Kidney glomerular epithelial cell (primary cell): ENCODE measurements at regions not wholly inside any gene's neighbourhood (a gene's known extent, or its start where the extent isn't known, plus 50 kb on each side); places are given as distances from the start of the nearest gene placed in this dataset.
"Not testable (repeated sequence)": the region's sequence is repeated elsewhere in the genome, so short reads cannot be mapped to it uniquely, and the experiment has no call there.

Experiments
- DNase-seq: peaks from one replicate; lab custom pipeline; 2025; lab: John Stamatoyannopoulos, UW

DNA sequence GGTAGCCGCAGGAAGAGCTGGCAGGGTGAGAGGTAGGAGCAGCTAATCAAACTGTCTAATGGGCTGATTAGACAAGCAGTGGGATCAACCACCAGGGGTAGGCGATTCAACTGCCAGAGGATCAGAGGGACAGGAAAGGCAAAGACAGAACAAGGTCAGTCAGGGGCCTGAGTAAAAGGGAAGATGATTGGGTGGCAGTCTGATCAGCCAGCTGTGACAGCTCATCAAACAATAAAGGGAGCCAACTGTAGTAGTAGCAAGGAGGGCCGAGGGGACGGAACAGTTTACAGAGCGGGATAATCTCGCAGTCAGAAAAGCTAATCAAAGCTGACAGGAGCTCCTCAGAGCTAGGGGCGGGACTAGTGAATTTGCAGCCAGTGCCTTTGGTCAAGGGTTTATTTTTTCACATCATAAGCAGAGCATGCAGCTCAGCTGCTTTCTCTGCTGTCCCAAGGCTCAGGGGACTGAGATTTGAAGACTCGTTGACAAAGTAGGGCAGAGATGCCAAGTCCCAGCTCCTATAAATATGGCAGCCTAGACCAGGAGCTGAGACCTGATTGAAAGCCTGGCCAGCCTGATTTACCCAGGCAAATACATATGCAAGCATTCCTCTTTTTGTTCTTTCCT is 418.2 kb downstream of the GABRG2 start:
- DNase-seq: no peak

DNA sequence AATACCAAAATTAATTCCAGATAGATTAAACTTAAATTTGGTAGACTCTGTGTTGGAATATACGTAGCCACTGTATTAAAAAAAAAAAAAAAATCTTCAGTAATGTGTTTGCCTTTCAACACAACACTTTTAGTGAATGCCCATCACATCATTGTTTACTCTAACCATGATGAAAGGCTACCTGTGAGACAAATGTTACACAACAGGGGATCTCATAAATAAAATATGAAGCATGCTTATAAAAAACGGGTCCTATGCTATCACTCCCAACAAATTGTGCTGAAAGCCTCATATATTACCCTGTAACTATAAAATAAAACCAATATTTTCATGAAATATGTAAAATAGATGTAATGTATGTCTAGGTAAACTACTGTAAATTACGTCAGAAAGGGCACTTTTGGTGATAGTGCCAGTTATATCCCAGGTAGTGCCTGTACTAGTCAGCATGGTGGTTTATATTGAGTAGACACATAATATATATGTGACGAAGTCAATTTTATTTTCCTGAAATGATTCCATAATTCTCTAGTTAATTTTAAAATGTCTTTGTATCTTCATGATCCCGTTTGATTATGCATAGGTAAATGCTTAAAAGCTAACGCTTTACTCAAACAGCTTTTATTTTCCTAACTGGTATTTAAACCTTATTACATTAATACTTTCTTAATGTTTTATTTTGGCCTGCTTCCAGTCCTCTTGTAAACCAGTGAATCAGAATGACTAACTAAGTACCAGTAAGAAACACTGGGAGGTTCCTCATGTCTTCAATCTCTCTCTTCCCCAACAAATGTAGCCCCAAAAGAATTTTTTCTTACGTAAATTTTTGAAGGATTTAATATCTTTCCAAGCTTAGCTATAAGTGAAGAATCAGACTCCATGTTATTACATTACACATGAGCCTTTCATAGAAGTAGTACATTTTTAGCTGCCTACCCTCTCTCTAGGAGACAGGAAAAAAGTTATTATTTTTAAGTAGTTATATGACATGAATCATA is 420.3 kb downstream of the GABRG2 start:
- DNase-seq: peak; percentile 20

DNA sequence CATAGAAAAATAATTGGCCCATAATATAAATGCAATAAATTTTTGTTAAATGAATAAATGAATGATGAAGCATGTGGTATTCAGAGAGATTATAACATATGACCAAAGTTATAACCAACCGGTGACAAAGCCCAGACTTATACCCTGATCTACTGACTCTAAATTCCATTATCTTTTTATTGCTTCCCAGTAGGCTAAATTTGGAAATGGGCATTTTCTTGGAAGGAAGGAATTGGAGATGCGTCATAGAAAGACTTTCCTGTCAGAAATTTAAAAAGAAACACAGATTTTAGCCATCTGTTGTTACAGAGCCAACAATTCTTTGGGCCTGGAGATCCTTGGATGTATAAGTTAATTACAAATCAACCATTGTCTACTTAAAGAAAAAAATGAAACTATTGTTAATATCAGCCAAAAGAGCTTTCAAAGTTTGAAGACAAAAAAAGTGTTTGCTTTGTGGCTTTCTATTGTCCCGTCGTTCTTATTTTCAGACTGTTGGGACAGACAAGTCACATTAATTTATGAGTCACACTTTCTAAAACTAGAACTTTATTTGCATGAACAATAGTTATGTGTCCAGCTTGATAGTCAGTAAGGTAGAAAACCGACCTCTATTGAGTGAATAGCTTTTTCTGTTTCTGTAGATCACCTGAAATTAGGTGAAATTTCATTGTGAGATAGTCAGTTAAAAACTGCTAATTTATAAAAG is 428.7 kb downstream of the GABRG2 start:
- DNase-seq: no peak

DNA sequence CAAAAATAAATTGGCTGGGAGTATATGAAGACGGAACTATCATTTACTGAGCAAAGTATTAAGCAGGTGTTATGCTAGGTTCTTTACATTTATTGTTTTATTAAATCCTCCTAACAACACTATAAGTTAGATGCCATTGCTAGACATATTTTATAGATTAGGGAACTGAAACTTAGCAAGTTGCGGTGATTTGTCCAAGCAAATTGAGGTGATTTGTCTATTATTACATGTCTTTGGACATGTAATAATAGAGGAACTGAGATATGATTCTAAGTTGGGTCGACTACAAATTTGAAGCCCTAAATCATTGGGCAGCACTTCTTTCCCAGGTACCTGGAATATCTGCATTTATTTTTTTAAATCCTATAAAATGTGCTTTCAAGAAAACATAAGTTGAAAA is 429.9 kb downstream of the GABRG2 start:
- DNase-seq: no peak

DNA sequence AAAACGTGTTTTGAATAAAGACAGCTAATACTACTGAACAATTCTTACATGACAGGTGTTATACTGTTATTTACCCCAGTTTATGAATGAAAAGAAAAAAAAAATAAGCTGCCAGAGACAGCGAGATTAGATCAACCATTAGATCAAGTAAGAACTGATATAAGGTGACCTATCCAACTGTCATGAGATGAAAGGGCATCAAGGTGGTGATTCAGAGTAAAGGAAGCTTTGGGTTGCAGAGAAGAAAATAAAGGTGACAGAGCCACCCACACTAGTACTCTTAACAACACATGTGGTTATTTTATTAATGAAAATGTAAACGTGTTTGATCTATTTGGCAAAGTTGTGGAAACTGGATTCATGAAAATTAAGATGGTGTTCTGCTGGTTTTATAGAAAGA is 435.2 kb downstream of the GABRG2 start:
- no peak for DNase-seq

DNA sequence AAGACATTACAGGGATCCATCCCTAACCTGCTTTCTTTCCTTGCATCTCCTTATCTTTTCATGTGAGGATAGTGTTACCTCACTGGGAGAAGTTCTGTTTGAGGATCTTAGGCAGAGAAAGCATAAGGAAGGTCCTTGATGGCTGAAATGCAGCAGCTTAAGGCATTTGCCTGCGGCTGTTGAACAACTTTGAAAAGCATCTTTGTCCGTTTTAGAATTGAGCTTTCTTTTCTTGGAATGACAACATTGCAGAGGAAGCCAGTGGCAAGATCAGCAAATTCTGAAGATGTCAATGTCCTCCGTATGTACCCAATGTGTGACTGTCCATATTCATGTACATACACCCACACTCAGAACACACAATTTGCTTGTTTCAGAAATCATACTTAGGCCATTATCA is 436.2 kb downstream of the GABRG2 start:
- DNase-seq: no peak

DNA sequence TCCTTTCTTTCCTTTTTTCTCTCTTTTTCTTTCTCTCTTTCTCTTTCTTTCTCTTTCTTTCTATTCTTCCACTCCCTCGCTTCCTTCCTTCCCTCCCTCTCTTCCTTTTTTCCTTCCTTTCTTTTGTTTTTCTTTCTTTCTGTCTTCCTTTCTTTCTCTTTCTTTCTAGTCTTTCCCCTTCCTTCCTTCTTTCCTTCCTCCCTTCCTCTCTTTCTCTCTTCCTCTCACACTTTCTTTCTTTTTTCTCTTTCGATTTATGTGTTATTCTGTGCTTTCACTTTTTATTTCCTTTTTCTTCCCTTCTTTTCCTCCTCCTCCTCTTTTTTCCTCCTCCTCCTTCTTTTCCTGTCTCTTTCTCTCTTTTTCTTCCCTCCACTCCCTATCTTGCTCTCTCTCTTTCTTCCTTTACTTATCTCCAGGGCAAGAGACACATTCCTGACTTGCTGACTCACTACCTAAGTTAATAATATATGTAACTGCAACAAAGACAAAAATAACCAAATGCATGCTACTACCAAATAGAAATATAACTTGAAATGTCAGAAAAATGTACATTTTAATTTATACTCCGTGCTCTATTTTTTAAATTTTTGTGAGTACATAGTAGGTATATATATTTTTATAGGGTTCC is 445.5 kb downstream of the GABRG2 start:
- peak; percentile 47 for DNase-seq

DNA sequence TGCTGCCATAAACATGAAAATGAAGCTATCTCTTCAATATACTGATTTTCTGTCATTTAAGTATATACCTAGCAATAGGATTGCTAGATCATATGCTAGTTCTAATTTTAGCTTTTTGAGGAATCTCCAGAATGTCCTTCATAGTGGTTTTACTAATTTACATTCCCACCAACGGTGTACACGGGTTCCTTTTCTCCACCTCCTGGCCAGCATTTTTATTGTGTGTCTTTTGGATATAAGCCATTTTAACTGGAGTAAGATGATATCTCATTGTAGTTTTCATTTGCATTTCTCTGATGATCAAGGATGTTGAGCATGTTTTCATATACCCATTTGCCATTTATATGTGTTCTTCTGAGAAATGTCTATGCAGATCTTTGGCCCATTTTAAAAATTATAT is 446.5 kb downstream of the GABRG2 start:
- no peak for DNase-seq

DNA sequence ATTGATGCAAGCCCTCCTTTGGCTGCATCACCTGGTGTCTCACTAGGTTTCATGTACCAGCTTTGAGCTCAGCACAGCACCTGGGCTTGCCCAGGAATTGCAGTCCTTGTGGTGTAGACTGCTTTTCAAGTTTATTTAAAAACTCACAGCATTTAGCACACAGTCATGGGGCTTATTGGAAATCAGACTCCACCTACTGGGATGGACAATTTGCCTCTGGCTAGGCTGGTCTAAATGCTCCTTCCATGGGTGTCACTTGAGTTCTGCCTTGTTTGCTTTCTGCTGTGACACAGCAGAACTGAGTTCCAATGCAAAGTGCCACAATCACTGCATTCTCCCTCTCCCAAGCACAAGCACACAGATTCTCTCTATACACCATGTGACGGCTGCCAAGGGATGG is 453.3 kb downstream of the GABRG2 start:
- no peak for DNase-seq

DNA sequence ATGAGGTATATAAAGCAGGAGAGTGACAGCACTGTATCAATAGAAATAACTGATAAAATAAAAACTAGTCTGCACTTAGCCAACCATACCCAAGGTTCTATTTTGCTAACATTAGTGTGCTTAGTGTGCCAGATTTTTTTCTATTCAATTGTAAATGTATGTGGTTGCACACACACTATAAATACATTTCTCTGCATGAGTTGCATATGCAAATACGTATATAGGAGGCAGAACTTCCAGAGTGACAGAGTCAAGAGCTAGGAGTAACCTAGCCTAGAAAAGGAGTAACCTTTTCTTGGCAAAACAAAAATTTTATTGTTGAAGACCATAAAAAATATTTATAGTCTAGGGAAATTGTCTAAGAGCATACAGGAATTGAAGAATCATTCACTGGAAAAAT is 461.6 kb downstream of the GABRG2 start:
- DNase-seq: no peak

DNA sequence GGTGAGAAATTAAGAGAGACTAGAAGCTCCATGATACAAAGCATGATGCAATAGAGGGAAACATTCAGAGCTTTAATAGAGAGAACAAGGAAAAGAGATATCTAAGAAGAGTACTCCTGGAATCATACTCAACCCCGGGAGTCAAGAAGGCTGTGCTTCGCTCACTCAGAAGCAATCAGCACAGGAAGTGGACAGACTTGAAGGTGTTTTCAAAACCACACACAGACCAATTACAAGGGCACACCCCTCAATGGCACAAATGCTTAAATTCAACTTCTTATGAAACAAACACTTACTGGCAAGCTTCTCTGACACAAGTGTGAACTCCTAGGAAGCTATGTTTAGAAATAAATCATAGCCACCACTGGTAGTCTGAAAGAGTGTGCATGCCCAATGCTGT is 462.3 kb downstream of the GABRG2 start:
- no peak for DNase-seq

DNA sequence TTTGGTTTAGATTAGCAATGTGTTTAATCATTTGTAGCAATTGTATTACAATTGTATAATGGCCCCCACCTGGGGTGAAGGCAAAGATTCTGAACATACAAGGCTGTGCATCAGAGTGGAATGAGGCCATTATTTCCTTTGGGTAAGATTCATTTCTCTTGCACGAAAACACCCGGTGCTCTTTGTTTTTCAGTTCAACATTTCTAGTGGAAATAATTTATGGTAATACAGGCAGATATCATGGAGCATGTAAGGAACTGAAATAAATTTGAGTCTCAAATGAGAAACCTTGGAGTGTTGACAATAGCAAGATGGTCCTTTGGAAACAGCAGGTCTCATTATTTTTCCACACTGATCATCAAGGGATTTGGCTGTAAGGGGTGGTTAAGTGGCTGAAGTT is 475.9 kb downstream of the GABRG2 start:
- no peak for DNase-seq

DNA sequence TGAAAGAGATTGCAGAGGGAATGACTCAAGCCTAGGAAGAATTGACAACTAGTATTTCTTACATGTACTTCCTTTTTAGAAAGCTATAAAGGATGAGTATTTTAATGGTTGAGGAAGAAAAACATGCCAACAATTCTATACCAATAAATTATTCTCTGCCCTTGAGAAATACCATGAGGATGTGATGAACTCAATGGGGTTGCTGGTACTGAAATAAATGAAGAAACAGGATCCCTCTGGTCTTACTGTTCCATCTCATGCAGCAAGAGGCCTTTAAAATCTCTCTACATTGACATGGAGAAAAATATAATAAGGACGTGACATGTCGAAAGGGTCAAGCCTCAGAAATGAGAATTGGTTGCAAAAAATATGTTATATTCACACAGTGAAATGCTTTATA is 477.3 kb downstream of the GABRG2 start:
- no peak for DNase-seq

DNA sequence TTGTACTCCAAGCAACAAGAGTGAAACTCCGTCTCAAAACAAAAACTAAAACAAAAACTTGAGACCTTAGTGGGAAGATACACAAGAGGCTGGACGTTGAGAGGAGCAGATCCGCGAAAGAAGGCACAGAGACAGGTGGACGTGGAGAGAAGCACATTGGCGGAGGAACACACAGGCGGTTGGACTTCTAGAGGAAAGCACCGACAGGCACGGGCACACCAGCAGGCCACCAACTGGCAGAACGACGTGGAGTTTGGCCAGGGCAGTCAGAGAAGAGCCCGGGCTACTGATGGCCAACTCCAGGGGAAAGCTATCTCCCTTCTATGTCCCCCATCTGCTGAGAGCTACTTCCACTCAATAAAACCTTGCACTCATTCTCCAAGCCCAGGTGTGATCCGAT is 482.7 kb downstream of the GABRG2 start:
- no peak for DNase-seq

DNA sequence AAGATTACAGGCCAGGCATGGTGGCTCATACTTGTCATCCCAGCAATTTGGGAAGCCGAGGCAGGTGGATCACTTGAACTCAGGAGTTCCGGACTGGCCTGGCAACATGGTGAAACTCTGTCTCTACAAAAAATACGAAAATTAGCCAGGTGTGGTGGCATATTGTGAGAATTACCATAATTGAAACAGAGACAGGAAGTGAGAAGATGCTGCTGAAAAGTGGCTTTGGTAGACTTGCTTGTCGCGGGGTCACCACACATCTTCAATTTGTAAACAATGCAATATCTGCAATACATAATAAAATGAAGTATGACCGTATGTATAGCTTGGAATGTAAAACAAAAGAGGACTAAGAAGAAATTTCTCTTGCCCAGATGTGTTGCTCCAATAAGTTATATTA is 490.5 kb downstream of the GABRG2 start:
- DNase-seq: no peak

DNA sequence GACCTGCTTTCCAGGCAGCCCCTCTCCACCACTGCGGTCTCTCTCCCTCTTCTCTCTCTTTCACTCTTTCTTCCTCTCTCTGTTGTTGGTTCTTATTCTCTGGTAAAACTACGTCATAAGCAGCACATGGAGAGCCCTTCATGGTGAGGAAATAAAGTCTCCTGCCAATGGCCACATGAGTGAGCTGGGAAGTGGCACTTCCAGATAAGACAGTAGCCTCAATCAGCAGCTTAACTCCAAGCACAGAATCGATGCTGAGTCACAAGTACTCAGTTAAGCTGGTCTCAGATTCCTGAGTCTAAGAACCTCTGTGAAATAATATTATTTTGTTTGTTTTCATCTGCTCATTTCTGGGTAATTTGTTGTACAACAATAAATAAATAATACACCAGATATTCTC is 500.1 kb downstream of the GABRG2 start:
- DNase-seq: no peak

DNA sequence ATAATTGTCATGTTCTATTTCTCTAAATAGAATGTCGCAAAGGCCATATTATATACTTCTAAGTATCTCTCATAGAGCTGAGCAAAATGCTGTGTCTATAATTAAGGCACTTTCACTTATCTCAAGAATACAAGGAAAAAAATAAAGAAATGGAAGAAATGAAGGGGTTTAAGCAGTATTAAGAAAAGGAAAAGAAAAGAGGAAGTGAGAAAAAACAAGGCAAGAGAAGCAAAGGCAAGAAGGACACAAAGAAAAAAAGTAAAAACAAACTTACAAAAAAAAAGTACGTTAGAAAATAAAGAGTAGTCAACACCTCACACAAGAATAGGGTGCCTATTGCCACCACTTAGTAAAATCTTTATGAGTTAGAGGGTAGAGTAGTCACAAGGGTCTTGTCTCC is 506.2 kb downstream of the GABRG2 start:
- DNase-seq: no peak

DNA sequence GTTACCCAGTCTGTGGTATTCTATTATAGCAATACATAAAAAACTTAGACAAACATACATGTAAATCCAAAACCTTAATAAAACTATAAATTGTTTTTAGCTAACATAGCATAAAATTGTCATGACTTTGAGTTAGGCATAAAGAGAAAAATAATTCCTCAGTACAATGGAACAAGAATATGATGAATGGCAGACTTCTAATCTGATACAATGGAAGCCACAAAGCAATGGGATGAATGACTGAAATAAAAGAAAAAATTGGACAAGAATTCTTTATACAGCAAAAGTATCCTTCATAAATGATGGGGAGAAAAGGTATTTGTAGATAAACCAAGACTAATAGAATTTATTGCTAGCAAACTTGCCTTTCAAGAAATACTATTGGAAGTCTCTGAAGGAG is 524.2 kb downstream of the GABRG2 start:
- DNase-seq: no peak

DNA sequence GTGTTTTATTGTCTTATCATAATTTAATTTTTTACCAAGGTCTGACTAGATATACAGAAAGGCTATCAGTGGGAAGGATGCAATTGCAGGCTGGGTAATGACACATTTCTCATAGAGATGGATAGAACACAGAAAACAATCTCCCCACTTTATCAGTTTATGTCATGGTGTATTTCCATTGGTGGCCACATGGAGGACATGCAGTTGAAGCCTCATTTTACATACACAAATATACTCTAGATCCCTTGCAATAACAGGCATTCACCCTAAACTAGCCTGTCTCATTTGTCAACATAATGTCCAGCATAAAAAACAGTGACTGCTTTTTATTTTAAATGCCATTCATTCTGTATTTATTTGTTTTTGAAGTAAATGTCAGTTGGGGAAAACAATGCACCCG is 526.3 kb downstream of the GABRG2 start:
- DNase-seq: no peak

DNA sequence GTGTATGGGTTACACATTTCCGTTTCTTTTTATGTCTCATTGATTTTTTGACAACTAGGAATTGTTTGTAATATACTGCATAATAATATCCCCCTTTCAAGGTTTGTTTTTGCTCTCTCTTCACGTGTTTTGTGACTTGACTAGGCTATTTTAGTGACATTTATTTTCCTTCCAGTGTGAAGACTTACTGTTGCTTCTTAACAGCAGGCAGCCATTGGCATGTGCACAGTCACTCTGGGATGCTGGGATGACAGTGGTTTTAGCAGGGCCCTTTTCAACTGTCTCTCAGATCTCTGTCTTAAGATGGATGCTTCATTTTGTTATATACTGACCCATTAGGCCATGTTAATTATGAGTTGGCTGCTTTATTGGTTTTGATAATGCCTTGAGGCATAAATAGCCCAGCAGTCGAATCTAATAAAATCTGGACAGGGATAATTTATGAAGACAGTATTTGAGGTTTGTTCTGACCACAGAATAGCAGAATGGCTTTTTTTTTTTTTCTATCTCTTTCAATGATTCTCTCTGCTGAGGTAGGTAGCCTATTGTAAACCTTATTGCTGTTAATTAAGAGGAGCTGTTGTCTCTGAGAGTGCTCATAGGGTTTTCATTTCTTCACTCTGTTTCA is 536.0 kb downstream of the GABRG2 start:
- no peak for DNase-seq

DNA sequence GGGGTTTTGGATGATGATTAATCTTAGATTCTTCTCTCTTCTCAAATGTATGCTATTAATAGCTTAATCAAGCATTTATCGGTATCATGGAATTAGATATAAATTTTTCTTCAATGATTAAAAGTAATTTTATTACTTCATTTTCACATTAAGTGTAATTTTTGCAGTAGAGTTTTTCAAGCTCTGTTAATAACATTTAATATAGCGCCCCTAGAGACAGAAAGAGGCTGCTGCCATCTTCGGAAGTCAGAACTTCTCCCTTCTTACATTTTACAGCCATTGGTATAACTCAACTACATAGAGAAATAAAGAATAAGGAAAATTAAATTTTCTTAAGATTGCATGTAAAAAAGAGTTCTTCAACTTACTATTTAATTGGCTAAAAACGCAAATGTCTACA is 540.3 kb downstream of the GABRG2 start:
- no peak for DNase-seq

DNA sequence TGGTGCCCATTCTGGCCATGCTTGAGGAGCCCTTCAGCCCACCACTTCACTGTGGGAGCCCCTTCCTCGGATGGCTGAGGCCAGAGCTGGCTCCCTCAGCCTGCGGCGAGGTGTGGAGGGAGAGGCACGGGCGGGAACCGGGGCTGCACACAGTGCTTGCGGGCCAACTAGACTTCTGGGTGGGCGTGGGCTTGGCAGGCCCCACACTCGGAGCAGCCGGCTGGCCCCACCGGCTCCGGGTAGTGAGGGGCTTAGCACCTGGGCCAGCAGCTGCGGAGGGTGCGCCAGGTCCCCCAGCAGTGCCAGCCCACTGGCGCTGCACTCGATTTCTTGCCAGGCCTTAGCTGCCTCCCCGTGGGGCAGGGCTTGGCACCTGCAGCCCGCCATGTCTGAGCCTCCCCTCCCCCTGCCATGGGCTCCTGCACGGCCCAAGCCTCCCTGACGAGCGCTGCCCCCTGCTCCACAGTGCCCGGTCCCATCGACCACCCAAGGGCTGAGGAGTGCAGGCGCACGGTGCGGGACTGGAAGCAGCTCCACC is 554.2 kb downstream of the GABRG2 start:
- DNase-seq: not testable (repeated sequence)
